OCI-LY1 (cell line): ENCODE measurements at regions not wholly inside any gene's neighbourhood (a gene's known extent, or its start where the extent isn't known, plus 50 kb on each side); places are given as distances from the start of the nearest gene placed in this dataset.

Experiments used
- EZH2 ChIP-seq: fragments of 200-600 bp; sonication (generic), shearing (Covaris generic); IDR thresholded peaks from 2 replicates; pipeline ENCODE4 v1.8.0; 2017; ENCODE audit warnings: borderline replicate concordance, mixed run types, mild to moderate bottlenecking, antibody characterized with exemption, low read length, moderate library complexity, mixed read lengths
- TF ChIP-seq, protein P1 (sequence below): fragments of 200-600 bp; sonication (generic), shearing (Covaris generic); IDR thresholded peaks from 2 replicates; pipeline ENCODE4 v1.5.1; 2017; ENCODE audit warnings: mild to moderate bottlenecking, antibody characterized with exemption, low read length, moderate library complexity, mixed read lengths

- TF ChIP-seq, protein P1, sequence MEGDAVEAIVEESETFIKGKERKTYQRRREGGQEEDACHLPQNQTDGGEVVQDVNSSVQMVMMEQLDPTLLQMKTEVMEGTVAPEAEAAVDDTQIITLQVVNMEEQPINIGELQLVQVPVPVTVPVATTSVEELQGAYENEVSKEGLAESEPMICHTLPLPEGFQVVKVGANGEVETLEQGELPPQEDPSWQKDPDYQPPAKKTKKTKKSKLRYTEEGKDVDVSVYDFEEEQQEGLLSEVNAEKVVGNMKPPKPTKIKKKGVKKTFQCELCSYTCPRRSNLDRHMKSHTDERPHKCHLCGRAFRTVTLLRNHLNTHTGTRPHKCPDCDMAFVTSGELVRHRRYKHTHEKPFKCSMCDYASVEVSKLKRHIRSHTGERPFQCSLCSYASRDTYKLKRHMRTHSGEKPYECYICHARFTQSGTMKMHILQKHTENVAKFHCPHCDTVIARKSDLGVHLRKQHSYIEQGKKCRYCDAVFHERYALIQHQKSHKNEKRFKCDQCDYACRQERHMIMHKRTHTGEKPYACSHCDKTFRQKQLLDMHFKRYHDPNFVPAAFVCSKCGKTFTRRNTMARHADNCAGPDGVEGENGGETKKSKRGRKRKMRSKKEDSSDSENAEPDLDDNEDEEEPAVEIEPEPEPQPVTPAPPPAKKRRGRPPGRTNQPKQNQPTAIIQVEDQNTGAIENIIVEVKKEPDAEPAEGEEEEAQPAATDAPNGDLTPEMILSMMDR: no peak
- TF ChIP-seq EZH2: no peak
Measured at GRCh38 chr2:147081831-147082230, 763.0 kb upstream of the ACVR2A start.
